ENCODE measurements at regions not wholly inside any gene's neighbourhood (a gene's known extent, or its start where the extent isn't known, plus 50 kb on each side); places are given as distances from the start of the nearest gene placed in this dataset.

- ATAC-seq (no peak), DNase-seq (no peak)
- H3K4me3 ChIP-seq, result no peak overlapping the region
- H3K4me1 ChIP-seq, result no peaks in the 10 kb centered on the region
- intact Hi-C loops (cut with DNase I), result no loop called here
- no peaks in the 10 kb centered on the region for H3K27me3 ChIP-seq
- no peaks in the 10 kb centered on the region for H3K36me3 ChIP-seq
- 64% methylated on average over 8 of the region's 8 CpGs for WGBS (ENCODE audit: insufficient coverage, low coverage, low lambda C conversion rate, missing lambda C conversion rate)
- no peaks in the 10 kb centered on the region for H3K9me3 ChIP-seq
- no peak overlapping the region for H3K27ac ChIP-seq
- TF ChIP-seq POLR2A (IDR thresholded peaks at IDR 0.05) (no peak), CTCF (IDR thresholded peaks at IDR 0.05) (no peak)
Measured at GRCh38 chr10:2301227-2301626, 563.9 kb upstream of the ADARB2 start.

- WGBS (ENCODE audit: insufficient coverage, low coverage, low lambda C conversion rate, missing lambda C conversion rate), result 50% methylated on average over 3 of the region's 3 CpGs
- Histone ChIP-seq H3K4me3 (no peak overlapping the region), H3K27me3 (no peaks in the 10 kb centered on the region), H3K9me3 (no peaks in the 10 kb centered on the region), H3K27ac (no peak overlapping the region), H3K36me3 (no peaks in the 10 kb centered on the region), H3K4me1 (no peaks in the 10 kb centered on the region)
- intact Hi-C loops (cut with DNase I), result no loop called here
- DNase-seq (no peak), ATAC-seq (no peak)
- TF ChIP-seq POLR2A (IDR thresholded peaks at IDR 0.05), result no peak
- no peak for TF ChIP-seq CTCF (IDR thresholded peaks at IDR 0.05)
Measured at GRCh38 chr10:2300231-2300630, 562.9 kb upstream of the ADARB2 start.

GRCh38 chr10:2296179-2296891, 559.0 kb upstream of the ADARB2 start:
- Histone ChIP-seq H3K9me3 (no peaks in the 10 kb centered on the region), H3K4me3 (no peak overlapping the region), H3K4me1 (no peaks in the 10 kb centered on the region), H3K27ac (no peak overlapping the region), H3K27me3 (no peaks in the 10 kb centered on the region), H3K36me3 (no peaks in the 10 kb centered on the region)
- TF ChIP-seq POLR2A (IDR thresholded peaks at IDR 0.05) (no peak), CTCF (IDR thresholded peaks at IDR 0.05) (no peak)
- ATAC-seq, result no peak
- intact Hi-C loops (cut with DNase I), result no loop called here
- 61% methylated on average over 6 of the region's 6 CpGs for WGBS (ENCODE audit: insufficient coverage, low coverage, low lambda C conversion rate, missing lambda C conversion rate)
- DNase-seq, result no peak

GRCh38 chr10:2294739-2295138, 557.4 kb upstream of the ADARB2 start:
- intact Hi-C loops (cut with DNase I), result no loop called here
- Histone ChIP-seq H3K27ac (no peak overlapping the region), H3K4me1 (no peaks in the 10 kb centered on the region), H3K4me3 (no peak overlapping the region), H3K36me3 (no peaks in the 10 kb centered on the region), H3K9me3 (no peaks in the 10 kb centered on the region), H3K27me3 (no peaks in the 10 kb centered on the region)
- DNase-seq (no peak), ATAC-seq (no peak)
- 43% methylated on average over 8 of the region's 8 CpGs for WGBS (ENCODE audit: insufficient coverage, low coverage, low lambda C conversion rate, missing lambda C conversion rate)
- no peak for TF ChIP-seq POLR2A (IDR thresholded peaks at IDR 0.05)
- TF ChIP-seq CTCF (IDR thresholded peaks at IDR 0.05), result no peak

Data from right lobe of liver (tissue), 6 donors.